A673 (cell line): ENCODE measurements at regions not wholly inside any gene's neighbourhood (a gene's known extent, or its start where the extent isn't known, plus 50 kb on each side); places are given as distances from the start of the nearest gene placed in this dataset.

Source experiments
- BruUV-seq: library from RNA; stranded (reverse); fragments of 400-500 nt; replicated peaks from 2 replicates; lab custom pipeline; 2021; lab: Mats Ljungman, UMichigan
- CTCF ChIA-PET: fragments of 300-600 bp; sonication (Branson Sonifier 250); formaldehyde crosslinking; loops from one replicate; lab custom pipeline; 2022; ENCODE audit warnings: antibody characterized with exemption; lab: Charles Lee
- POLR2A ChIA-PET: fragments of 300-600 bp; sonication (Branson Sonifier 250); formaldehyde crosslinking; loops from one replicate; lab custom pipeline; 2022; ENCODE audit warnings: antibody characterized with exemption; ENCODE audit not compliant: low non-redundant PET; lab: Charles Lee
- DNase-seq: peaks from one replicate; pipeline ENCODE4 v3.0.0-alpha.2; 2015; ENCODE audit warnings: low spot score
- H3K27ac ChIP-seq: fragments of 200-600 bp; sonication (generic); 2 replicates; pipeline ENCODE4 v1.5.1; 2016; ENCODE audit warnings: mixed run types, low read depth, mild to moderate bottlenecking, mixed read lengths, antibody characterized with exemption, low read length; ENCODE audit not compliant: poor library complexity, severe bottlenecking
- H3K27me3 ChIP-seq: fragments of 200-600 bp; sonication (generic); replicated peaks from 2 replicates; pipeline ENCODE4 v1.6.1; 2017; ENCODE audit warnings: mixed run types, low read depth, mild to moderate bottlenecking, mixed read lengths, antibody characterized with exemption, low read length; ENCODE audit not compliant: insufficient read depth, poor library complexity
- H3K36me3 ChIP-seq: fragments of 200-600 bp; sonication (generic); 2 replicates; pipeline ENCODE4 v1.6.1; 2016; ENCODE audit warnings: mixed run types, mild to moderate bottlenecking, mixed read lengths, antibody characterized with exemption, low read length; ENCODE audit not compliant: insufficient read depth, poor library complexity, severe bottlenecking
- H3K4me1 ChIP-seq: fragments of 200-600 bp; sonication (generic); 2 replicates; pipeline ENCODE4 v1.6.1; 2017; ENCODE audit warnings: mixed run types, mild to moderate bottlenecking, mixed read lengths, antibody characterized with exemption, low read length; ENCODE audit not compliant: insufficient read depth, poor library complexity, severe bottlenecking
- H3K4me3 ChIP-seq: fragments of 200-600 bp; sonication (generic); 2 replicates; pipeline ENCODE4 v1.5.1; 2016; ENCODE audit warnings: low read depth, mixed run types, mild to moderate bottlenecking, mixed read lengths, low read length; ENCODE audit not compliant: poor library complexity, severe bottlenecking
- H3K9me3 ChIP-seq: fragments of 200-600 bp; sonication (generic); 2 replicates; pipeline ENCODE4 v1.6.1; 2016; ENCODE audit warnings: mixed run types, low read depth, mild to moderate bottlenecking, mixed read lengths, antibody characterized with exemption, low read length; ENCODE audit not compliant: poor library complexity, severe bottlenecking
- CTCF ChIP-seq: fragments of 300-800, 200-600 bp; sonication (generic); conservative IDR thresholded peaks from 2 replicates; pipeline ENCODE4 v1.5.1; 2017; ENCODE audit warnings: low read depth, mild to moderate bottlenecking, antibody characterized with exemption, low read length, moderate library complexity, mixed read lengths
- EZH2 ChIP-seq: fragments of 200-600 bp; sonication (generic); IDR thresholded peaks from 2 replicates; pipeline ENCODE4 v1.6.1; 2017; ENCODE audit warnings: borderline replicate concordance, low read depth, mild to moderate bottlenecking, mixed read lengths, antibody characterized with exemption, low read length; ENCODE audit not compliant: poor library complexity, severe bottlenecking
- intact Hi-C: fragments of 100-400 bp; cut with micrococcal nuclease; formaldehyde crosslinking; loops from one replicate; pipeline ENCODE4 v1.10.0; 2022; ENCODE audit not compliant: unreplicated experiment

GRCh38 chr20:11043001-11043400, 369.2 kb upstream of the JAG1 start:
- intact Hi-C loops = no loop called here
- Histone ChIP-seq H3K36me3 (no peaks in the 10 kb centered on the region), H3K4me3 (no peak overlapping the region), H3K27me3 (peaks cover 12% of the 10 kb centered on the region), H3K9me3 (no peaks in the 10 kb centered on the region), H3K27ac (no peak overlapping the region), H3K4me1 (no peaks in the 10 kb centered on the region)
- ChIA-PET POLR2A (no interaction called here), CTCF (no interaction called here)
- TF ChIP-seq CTCF = no peak
- no peak for TF ChIP-seq EZH2
- BruUV-seq = no TSS peak
- no peak for DNase-seq

GRCh38 chr20:11044561-11044960, 370.8 kb upstream of the JAG1 start:
- H3K9me3 ChIP-seq = no peaks in the 10 kb centered on the region
- no peak for DNase-seq
- H3K36me3 ChIP-seq = no peaks in the 10 kb centered on the region
- no peak overlapping the region for H3K4me3 ChIP-seq
- peaks cover 6% of the 10 kb centered on the region for H3K27me3 ChIP-seq
- intact Hi-C loops = no loop called here
- ChIA-PET CTCF (no interaction called here), POLR2A (no interaction called here)
- no TSS peak for BruUV-seq
- TF ChIP-seq EZH2 (no peak), CTCF (no peak)
- no peaks in the 10 kb centered on the region for H3K4me1 ChIP-seq
- no peak overlapping the region for H3K27ac ChIP-seq

GRCh38 chr20:11045412-11046175, 371.8 kb upstream of the JAG1 start:
- DNase-seq = no peak
- H3K4me1 ChIP-seq = no peaks in the 10 kb centered on the region
- BruUV-seq = no TSS peak
- H3K4me3 ChIP-seq = no peak overlapping the region
- no peaks in the 10 kb centered on the region for H3K9me3 ChIP-seq
- ChIA-PET POLR2A (interaction anchor here (0.6 kb wide), 1 partner anchor 493 kb away, joined by 3 read pairs; no protein-coding TSS in a partner anchor), CTCF (no interaction called here)
- no peaks in the 10 kb centered on the region for H3K36me3 ChIP-seq
- intact Hi-C loops = no loop called here
- TF ChIP-seq CTCF = no peak
- TF ChIP-seq EZH2 = no peak
- H3K27ac ChIP-seq = no peak overlapping the region
- peaks cover 6% of the 10 kb centered on the region for H3K27me3 ChIP-seq
